RWPE1 (cell line): ENCODE measurements at regions not wholly inside any gene's neighbourhood (a gene's known extent, or its start where the extent isn't known, plus 50 kb on each side); places are given as distances from the start of the nearest gene placed in this dataset.

Experiments
- CTCF ChIA-PET: fragments of 350-600 bp; sonication (Branson Sonifier 250); formaldehyde crosslinking; extraction: SDS; loops from one replicate; lab custom pipeline; 2021; lab: Yijun Ruan, JAX
- POLR2A ChIA-PET: fragments of 400-600 bp; formaldehyde crosslinking; extraction: SDS; loops from one replicate; lab custom pipeline; 2020; ENCODE audit warnings: antibody characterized with exemption; ENCODE audit not compliant: low non-redundant PET; lab: Yijun Ruan, JAX
- DNase-seq: peaks from one replicate; pipeline ENCODE4 v3.0.0; 2012; ENCODE audit warnings: low spot score
- H3K27ac ChIP-seq: fragments of 450-650 bp; 2 replicates; pipeline ENCODE4 v1.5.1; 2017
- TF ChIP-seq, protein P1 (sequence below): fragments of 450-650 bp; conservative IDR thresholded peaks from 2 replicates; pipeline ENCODE4 v1.5.1; 2017; ENCODE audit warnings: low read depth, mild to moderate bottlenecking

- TF ChIP-seq, protein P1, sequence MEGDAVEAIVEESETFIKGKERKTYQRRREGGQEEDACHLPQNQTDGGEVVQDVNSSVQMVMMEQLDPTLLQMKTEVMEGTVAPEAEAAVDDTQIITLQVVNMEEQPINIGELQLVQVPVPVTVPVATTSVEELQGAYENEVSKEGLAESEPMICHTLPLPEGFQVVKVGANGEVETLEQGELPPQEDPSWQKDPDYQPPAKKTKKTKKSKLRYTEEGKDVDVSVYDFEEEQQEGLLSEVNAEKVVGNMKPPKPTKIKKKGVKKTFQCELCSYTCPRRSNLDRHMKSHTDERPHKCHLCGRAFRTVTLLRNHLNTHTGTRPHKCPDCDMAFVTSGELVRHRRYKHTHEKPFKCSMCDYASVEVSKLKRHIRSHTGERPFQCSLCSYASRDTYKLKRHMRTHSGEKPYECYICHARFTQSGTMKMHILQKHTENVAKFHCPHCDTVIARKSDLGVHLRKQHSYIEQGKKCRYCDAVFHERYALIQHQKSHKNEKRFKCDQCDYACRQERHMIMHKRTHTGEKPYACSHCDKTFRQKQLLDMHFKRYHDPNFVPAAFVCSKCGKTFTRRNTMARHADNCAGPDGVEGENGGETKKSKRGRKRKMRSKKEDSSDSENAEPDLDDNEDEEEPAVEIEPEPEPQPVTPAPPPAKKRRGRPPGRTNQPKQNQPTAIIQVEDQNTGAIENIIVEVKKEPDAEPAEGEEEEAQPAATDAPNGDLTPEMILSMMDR = no peak
- DNase-seq = no peak
- ChIA-PET CTCF (no interaction called here), POLR2A (no interaction called here)
- no peak overlapping the region; the same call in 1 of the 2 replicates for H3K27ac ChIP-seq
These were observed 196.6 kb downstream of the LY86 start for GRCh38 chr6:6785163-6785521.

DNA sequence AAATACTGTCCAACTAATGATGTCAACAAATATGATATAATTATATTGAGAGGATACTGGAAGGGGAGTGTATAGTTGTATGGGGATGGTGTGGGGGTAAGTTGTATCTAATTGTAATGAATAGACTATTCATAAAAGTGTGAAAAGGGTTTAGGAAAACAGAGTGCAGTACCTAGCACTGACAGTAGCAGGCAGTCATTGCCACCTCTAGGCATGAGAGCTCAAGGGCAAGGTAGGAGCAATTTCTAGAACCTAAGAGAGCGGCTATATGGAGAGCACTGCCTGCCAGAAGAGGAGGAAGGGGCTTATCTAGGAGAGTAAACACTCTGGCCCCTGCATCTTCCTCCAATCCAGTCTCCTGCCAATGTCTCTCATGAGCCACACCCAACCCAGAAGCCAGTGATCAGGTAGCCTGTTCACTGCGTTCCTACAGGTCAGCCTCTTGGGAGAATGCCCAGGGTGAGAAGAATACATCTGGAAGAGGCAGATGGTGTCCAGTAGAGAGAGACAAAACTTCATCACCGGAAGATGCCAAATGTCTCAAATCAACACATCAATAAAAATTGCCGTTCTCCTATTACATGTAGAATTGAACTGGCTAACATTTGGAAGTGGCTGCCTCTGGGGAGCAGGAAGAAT, 200.0 kb downstream of the LY86 start:
- ChIA-PET POLR2A (no interaction called here), CTCF (interaction anchor here (0.5 kb wide), 1 partner anchor 332 kb away, joined by 4 read pairs; no protein-coding TSS in a partner anchor)
- no peak overlapping the region for H3K27ac ChIP-seq
- DNase-seq = no peak
- TF ChIP-seq, protein P1 = no peak; the same call in 1 of the 2 replicates

GRCh38 chr6:6790393-6790792, 201.9 kb downstream of the LY86 start:
- TF ChIP-seq, protein P1 = no peak
- DNase-seq = no peak
- CTCF ChIA-PET = no interaction called here
- H3K27ac ChIP-seq = peak overlapping the region; percentile 65; the same call in 1 of the 2 replicates
- POLR2A ChIA-PET = no interaction called here

GRCh38 chr6:6790891-6791290, 202.4 kb downstream of the LY86 start:
- POLR2A ChIA-PET = no interaction called here
- peak overlapping the region; percentile 65 for H3K27ac ChIP-seq
- TF ChIP-seq, protein P1 = no peak
- CTCF ChIA-PET = no interaction called here
- DNase-seq = peak; percentile 68

DNA sequence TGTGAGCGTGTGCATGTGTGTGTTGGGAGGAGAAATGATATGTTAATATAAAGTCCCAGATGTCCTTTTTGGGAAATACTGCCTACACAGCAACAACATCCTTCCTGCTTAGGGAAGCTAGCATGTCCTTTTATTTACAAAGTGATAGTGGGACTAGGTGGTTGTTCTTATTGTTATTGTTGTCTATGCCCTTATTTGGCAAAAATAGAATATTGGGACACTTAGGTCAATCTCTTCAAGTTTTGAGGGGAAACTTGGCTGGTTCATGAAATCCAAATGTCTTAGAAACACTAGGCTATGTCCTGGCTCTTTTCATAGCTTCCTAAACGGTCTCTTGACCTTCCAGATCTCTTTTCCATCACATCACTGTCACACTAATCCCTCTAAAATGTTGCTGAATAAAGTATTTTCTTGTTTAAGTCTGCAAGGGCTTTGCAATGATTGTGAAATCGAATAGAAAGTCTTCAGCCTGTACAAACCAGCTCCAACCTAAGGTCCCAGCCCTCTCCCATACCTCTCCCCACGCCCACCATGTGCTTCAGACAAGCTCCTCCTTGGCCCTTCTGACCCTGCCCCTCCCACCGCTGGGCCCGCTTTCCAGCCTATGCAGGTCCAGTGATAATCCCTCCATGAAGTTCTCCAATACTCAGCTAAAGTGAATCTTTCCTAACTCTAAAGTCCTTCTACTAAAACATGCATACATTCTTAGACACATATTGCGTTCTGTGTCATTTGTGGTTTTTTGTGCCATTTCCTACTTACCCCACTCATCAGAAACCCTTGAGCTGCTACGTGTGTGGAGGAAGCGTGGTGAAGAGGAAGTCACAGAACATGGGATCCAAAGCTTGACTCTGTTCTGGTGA, 205.1 kb downstream of the LY86 start:
- TF ChIP-seq, protein P1 = no peak
- no peak for DNase-seq
- ChIA-PET CTCF (interaction anchor here (0.6 kb wide), 1 partner anchor 279 kb away, joined by 4 read pairs; no protein-coding TSS in a partner anchor), POLR2A (no interaction called here)
- H3K27ac ChIP-seq = 0 out of 2 replicates have a peak overlapping the region, but pooled peaks have one; percentile 32

DNA sequence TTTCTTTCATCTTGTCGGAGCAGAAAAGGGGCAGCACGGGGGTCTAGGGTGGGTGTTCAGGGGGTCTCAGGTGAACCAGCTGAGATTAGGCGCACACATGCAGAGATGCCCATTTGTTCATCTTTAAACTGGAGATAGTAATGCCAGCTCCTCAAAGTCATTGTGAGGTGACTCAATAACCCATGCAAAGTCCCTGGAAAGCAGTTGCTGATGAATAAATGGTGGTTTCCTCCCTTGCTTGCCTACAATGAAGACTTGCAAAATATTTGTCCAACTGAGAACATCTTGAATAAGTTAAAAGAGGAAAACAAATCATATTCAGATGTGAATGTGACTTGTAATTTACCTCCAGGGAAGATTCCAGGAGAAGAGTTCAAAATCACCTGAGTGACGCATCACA, 206.9 kb downstream of the LY86 start:
- POLR2A ChIA-PET = no interaction called here
- TF ChIP-seq, protein P1 = no peak
- no peak overlapping the region for H3K27ac ChIP-seq
- no peak for DNase-seq
- CTCF ChIA-PET = no interaction called here
